ENCODE measurements at regions not wholly inside any gene's neighbourhood (a gene's known extent, or its start where the extent isn't known, plus 50 kb on each side); places are given as distances from the start of the nearest gene placed in this dataset.
"Not testable (repeated sequence)": the region's sequence is repeated elsewhere in the genome, so short reads cannot be mapped to it uniquely, and the experiment has no call there.

- DNase-seq, result no peak
- Histone ChIP-seq H3K4me1 (peaks cover 0 to 15% (median 6%) of the 10 kb centered on the region in 4 donors), H3K27me3 (no peaks in the 10 kb centered on the region), H3K9me3 (no peaks in the 10 kb centered on the region), H3K27ac (no peak overlapping the region), H3K4me3 (no peak overlapping the region), H3K36me3 (no peaks in the 10 kb centered on the region)
- WGBS, 2 donors, result 82 to 90% methylated on average over 1 of the region's 1 CpG
- TF ChIP-seq POLR2AphosphoS5 (IDR thresholded peaks at IDR 0.05) (no peak), POLR2A (IDR thresholded peaks at IDR 0.05) (no peak), EP300 (IDR thresholded peaks at IDR 0.05) (no peak), CTCF (IDR thresholded peaks at IDR 0.05) (no peak)
- intact Hi-C loops (cut with DNase I), result no loop called here
Observed at GRCh38 chrX:40864972-40865371, 129.6 kb upstream of the MED14 start.

- H3K9me3 ChIP-seq, result no peaks in the 10 kb centered on the region
- peaks cover 0 to 18% (median 8%) of the 10 kb centered on the region in 4 donors for H3K4me1 ChIP-seq
- no peak overlapping the region for H3K4me3 ChIP-seq
- WGBS, 2 donors, result 81 to 84% methylated on average over 2 of the region's 2 CpGs
- H3K27me3 ChIP-seq, result no peaks in the 10 kb centered on the region
- peak overlapping the region; percentile 31 to 78 (median 58) for H3K27ac ChIP-seq
- DNase-seq, result no peak
- no peaks in the 10 kb centered on the region for H3K36me3 ChIP-seq
- intact Hi-C loops (cut with DNase I), result no loop called here
- no peak for TF ChIP-seq EP300 (IDR thresholded peaks at IDR 0.05)
- TF ChIP-seq POLR2A (IDR thresholded peaks at IDR 0.05), result no peak
- no peak for TF ChIP-seq CTCF (IDR thresholded peaks at IDR 0.05)
- no peak for TF ChIP-seq POLR2AphosphoS5 (IDR thresholded peaks at IDR 0.05)
Observed at GRCh38 chrX:40866893-40867292, 131.6 kb upstream of the MED14 start.

GRCh38 chrX:40867352-40867751 lies 132.0 kb upstream of the MED14 start:
- no peak for DNase-seq
- no peaks in the 10 kb centered on the region for H3K9me3 ChIP-seq
- intact Hi-C loops (cut with DNase I), result no loop called here
- WGBS, 2 donors, result 0 to 22% methylated on average over 1 of the region's 1 CpG
- H3K27me3 ChIP-seq, result no peaks in the 10 kb centered on the region
- no peak overlapping the region for H3K4me3 ChIP-seq
- no peaks in the 10 kb centered on the region for H3K36me3 ChIP-seq
- TF ChIP-seq POLR2AphosphoS5 (IDR thresholded peaks at IDR 0.05), result no peak
- no peak for TF ChIP-seq CTCF (IDR thresholded peaks at IDR 0.05)
- TF ChIP-seq POLR2A (IDR thresholded peaks at IDR 0.05), result no peak
- TF ChIP-seq EP300 (IDR thresholded peaks at IDR 0.05), result no peak
- peak overlapping the region; percentile 39 to 78 (median 58) for H3K27ac ChIP-seq
- H3K4me1 ChIP-seq, result peaks cover 0 to 19% (median 9%) of the 10 kb centered on the region in 4 donors

GRCh38 chrX:40868868-40869267 lies 133.5 kb upstream of the MED14 start:
- H3K4me3 ChIP-seq, result no peak overlapping the region
- no peaks in the 10 kb centered on the region for H3K9me3 ChIP-seq
- no peak overlapping the region for H3K27ac ChIP-seq
- WGBS, 2 donors, result 89 to 92% methylated on average over 3 of the region's 3 CpGs
- intact Hi-C loops (cut with DNase I), result no loop called here
- H3K4me1 ChIP-seq, result peaks cover 0 to 19% (median 9%) of the 10 kb centered on the region in 4 donors
- no peaks in the 10 kb centered on the region for H3K27me3 ChIP-seq
- TF ChIP-seq POLR2A (IDR thresholded peaks at IDR 0.05) (no peak), CTCF (IDR thresholded peaks at IDR 0.05) (no peak), EP300 (IDR thresholded peaks at IDR 0.05) (no peak), POLR2AphosphoS5 (IDR thresholded peaks at IDR 0.05) (no peak)
- no peaks in the 10 kb centered on the region for H3K36me3 ChIP-seq
- DNase-seq, result no peak

GRCh38 chrX:40870982-40871381 lies 135.6 kb upstream of the MED14 start:
- H3K4me3 ChIP-seq, H3K36me3 ChIP-seq, H3K27me3 ChIP-seq, H3K9me3 ChIP-seq, H3K27ac ChIP-seq, DNase-seq: not testable (repeated sequence)
- intact Hi-C loops (cut with DNase I), result loop anchor here (10.0 kb wide), 1 partner anchor 144 kb away; no protein-coding TSS in a partner anchor
- H3K4me1 ChIP-seq, result peaks cover 0 to 19% (median 9%) of the 10 kb centered on the region in 4 donors
- 90 to 97% methylated on average over 1 of the region's 1 CpG for WGBS, 2 donors

Data from sigmoid colon (tissue), 6 donors.